GM21515 (cell line): ENCODE measurements at regions not wholly inside any gene's neighbourhood (a gene's known extent, or its start where the extent isn't known, plus 50 kb on each side); places are given as distances from the start of the nearest gene placed in this dataset.
"Not testable (repeated sequence)": the region's sequence is repeated elsewhere in the genome, so short reads cannot be mapped to it uniquely, and the experiment has no call there.

Experiments used
- ATAC-seq: cut with Tn5 transposase; IDR thresholded peaks from one replicate; pipeline ENCODE4 v1.9.1; 2021; ENCODE audit not compliant: unreplicated experiment

- no peak for ATAC-seq
Observed at GRCh38 chr18:10114717-10115463, 201.1 kb downstream of the VAPA start.

GRCh38 chr18:10116574-10116973 is 202.8 kb downstream of the VAPA start:
- no peak for ATAC-seq

- ATAC-seq, result no peak
Observed at GRCh38 chr18:10119528-10119927, 205.7 kb downstream of the VAPA start.

- no peak for ATAC-seq
Observed at GRCh38 chr18:10119991-10120390, 206.2 kb downstream of the VAPA start.

GRCh38 chr18:10120622-10121021 is 206.8 kb downstream of the VAPA start:
- no peak for ATAC-seq

GRCh38 chr18:10121028-10121427 is 207.2 kb downstream of the VAPA start:
- ATAC-seq, result no peak

- ATAC-seq, result no peak
Observed at GRCh38 chr18:10121786-10122515, 208.1 kb downstream of the VAPA start.

GRCh38 chr18:10122988-10123950 is 209.5 kb downstream of the VAPA start:
- ATAC-seq, result no peak

GRCh38 chr18:10124071-10124470 is 210.3 kb downstream of the VAPA start:
- no peak for ATAC-seq

- no peak for ATAC-seq
Observed at GRCh38 chr18:10124557-10124956, 210.7 kb downstream of the VAPA start.

- no peak for ATAC-seq
Observed at GRCh38 chr18:10124967-10125366, 211.2 kb downstream of the VAPA start.

- no peak for ATAC-seq
Observed at GRCh38 chr18:10127729-10128128, 213.9 kb downstream of the VAPA start.

GRCh38 chr18:10128921-10129501 is 215.2 kb downstream of the VAPA start:
- no peak for ATAC-seq

- ATAC-seq, result no peak
Observed at GRCh38 chr18:10130606-10131005, 216.8 kb downstream of the VAPA start.

- ATAC-seq, result no peak
Observed at GRCh38 chr18:10131081-10131459, 217.3 kb downstream of the VAPA start.

- ATAC-seq, result no peak
Observed at GRCh38 chr18:10131460-10132395, 217.9 kb downstream of the VAPA start.

GRCh38 chr18:10133516-10133915 is 219.7 kb downstream of the VAPA start:
- ATAC-seq, result no peak

- ATAC-seq, result no peak
Observed at GRCh38 chr18:10134204-10134603, 220.4 kb downstream of the VAPA start.

GRCh38 chr18:10134749-10135148 is 220.9 kb downstream of the VAPA start:
- ATAC-seq, result not testable (repeated sequence)
